Ishikawa (cell line): ENCODE measurements at regions not wholly inside any gene's neighbourhood (a gene's known extent, or its start where the extent isn't known, plus 50 kb on each side); places are given as distances from the start of the nearest gene placed in this dataset.
A peak's percentile ranks its signal among the peaks of the same experiment; 100 is the strongest.

Experiments
- CEBPB ChIP-seq: IDR thresholded peaks from 2 replicates; pipeline ENCODE4 v1.6.1; 2012
- CREB1 ChIP-seq: IDR thresholded peaks from 2 replicates; pipeline ENCODE4 v1.6.1; 2012; ENCODE audit warnings: low read depth
- EGR1 ChIP-seq: IDR thresholded peaks from 2 replicates; pipeline ENCODE4 v1.6.1; 2012
- EP300 ChIP-seq: IDR thresholded peaks from 2 replicates; pipeline ENCODE4 v1.6.1; 2012; ENCODE audit warnings: borderline replicate concordance
- MAX ChIP-seq: IDR thresholded peaks from 2 replicates; pipeline ENCODE4 v1.6.1; 2012
- NFIC ChIP-seq: IDR thresholded peaks from 2 replicates; pipeline ENCODE4 v1.6.1; 2012
- RAD21 ChIP-seq: IDR thresholded peaks from 2 replicates; pipeline ENCODE4 v1.6.1; 2012; ENCODE audit warnings: low read depth
- REST ChIP-seq: IDR thresholded peaks from 2 replicates; pipeline ENCODE4 v1.6.1; 2012; ENCODE audit warnings: low read depth, mild to moderate bottlenecking
- TAF1 ChIP-seq: IDR thresholded peaks from 2 replicates; pipeline ENCODE4 v1.6.1; 2012; ENCODE audit warnings: low read depth, mild to moderate bottlenecking
- TCF12 ChIP-seq: IDR thresholded peaks from 2 replicates; pipeline ENCODE4 v1.6.1; 2012; ENCODE audit warnings: low read depth
- TEAD4 ChIP-seq: IDR thresholded peaks from 2 replicates; pipeline ENCODE4 v1.6.1; 2012
- YY1 ChIP-seq: IDR thresholded peaks from 2 replicates; pipeline ENCODE4 v1.6.1; 2012; ENCODE audit warnings: low read depth
- ZBTB7A ChIP-seq: IDR thresholded peaks from 2 replicates; pipeline ENCODE4 v1.6.1; 2012; ENCODE audit warnings: low read depth
- TF ChIP-seq, protein P1 (sequence below): IDR thresholded peaks from 2 replicates; pipeline ENCODE4 v1.6.1; 2012

- TF ChIP-seq CEBPB (peak; percentile 72), EP300 (peak; percentile 15; the same call in 1 of the 2 replicates), NFIC (peak; percentile 67), MAX (peak; percentile 18; the same call in 1 of the 2 replicates), TCF12 (no peak), TAF1 (no peak), YY1 (no peak), RAD21 (no peak), ZBTB7A (no peak), TEAD4 (peak; percentile 89), REST (no peak), CREB1 (no peak), EGR1 (no peak)
- TF ChIP-seq, protein P1, sequence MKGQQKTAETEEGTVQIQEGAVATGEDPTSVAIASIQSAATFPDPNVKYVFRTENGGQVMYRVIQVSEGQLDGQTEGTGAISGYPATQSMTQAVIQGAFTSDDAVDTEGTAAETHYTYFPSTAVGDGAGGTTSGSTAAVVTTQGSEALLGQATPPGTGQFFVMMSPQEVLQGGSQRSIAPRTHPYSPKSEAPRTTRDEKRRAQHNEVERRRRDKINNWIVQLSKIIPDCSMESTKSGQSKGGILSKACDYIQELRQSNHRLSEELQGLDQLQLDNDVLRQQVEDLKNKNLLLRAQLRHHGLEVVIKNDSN = no peak
Measured at GRCh38 chr10:32112055-32112454, 55.8 kb upstream of the KIF5B start.
